GM21576 (cell line): ENCODE measurements at regions not wholly inside any gene's neighbourhood (a gene's known extent, or its start where the extent isn't known, plus 50 kb on each side); places are given as distances from the start of the nearest gene placed in this dataset.
"Not testable (repeated sequence)": the region's sequence is repeated elsewhere in the genome, so short reads cannot be mapped to it uniquely, and the experiment has no call there.

Source experiments
- ATAC-seq: cut with Tn5 transposase; IDR thresholded peaks from one replicate; pipeline ENCODE4 v1.9.1; 2021; ENCODE audit warnings: mild to moderate bottlenecking, moderate library complexity; ENCODE audit not compliant: unreplicated experiment

GRCh38 chr10:78424050-78424449 is 390.4 kb downstream of the RPS24 start:
- ATAC-seq = not testable (repeated sequence)

DNA sequence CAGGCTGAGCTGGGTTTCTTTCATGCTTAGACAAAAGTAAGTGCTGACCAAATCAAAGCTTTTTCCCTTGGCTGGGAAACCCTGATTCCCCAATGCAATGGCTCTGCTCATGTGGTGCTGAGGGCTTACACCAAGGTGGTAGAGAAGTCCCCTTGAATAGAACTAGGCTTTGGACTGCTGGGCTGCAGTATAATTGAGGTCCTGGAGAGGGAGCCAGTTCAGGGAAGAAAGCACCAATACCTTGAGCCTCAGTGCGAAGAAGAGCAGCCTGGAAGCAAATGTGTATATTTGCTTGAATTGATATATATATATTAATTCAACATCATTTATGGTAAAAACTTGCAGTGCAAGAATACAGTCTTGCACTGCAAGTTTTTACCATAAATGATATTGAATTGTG is 391.1 kb downstream of the RPS24 start:
- no peak for ATAC-seq

GRCh38 chr10:78426181-78426580 is 392.5 kb downstream of the RPS24 start:
- no peak for ATAC-seq

GRCh38 chr10:78427497-78428031 is 393.9 kb downstream of the RPS24 start:
- no peak for ATAC-seq

- no peak for ATAC-seq
Observed at GRCh38 chr10:78428579-78428978, 394.9 kb downstream of the RPS24 start.

GRCh38 chr10:78429984-78430383 is 396.3 kb downstream of the RPS24 start:
- no peak for ATAC-seq

DNA sequence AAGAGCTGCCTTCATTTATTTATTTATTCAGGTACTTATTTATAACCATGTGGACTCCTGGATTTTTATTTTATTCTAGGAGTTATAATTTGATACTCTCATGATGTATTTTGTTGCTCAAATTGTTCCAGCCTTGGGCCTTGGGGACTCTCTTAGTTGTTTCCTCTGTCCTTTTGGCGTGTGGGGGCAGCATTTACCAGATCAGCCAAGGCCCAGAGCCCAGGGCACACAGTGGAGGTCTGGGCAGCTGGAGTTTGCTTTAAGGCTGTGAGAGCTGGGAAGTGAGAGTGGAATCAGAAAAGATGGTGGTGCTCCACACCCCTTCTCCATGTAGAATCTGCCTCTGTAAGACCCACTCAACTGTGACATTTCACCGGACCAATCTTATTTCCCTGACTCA is 398.9 kb downstream of the RPS24 start:
- no peak for ATAC-seq

- no peak for ATAC-seq
Observed at GRCh38 chr10:78433076-78433595, 399.5 kb downstream of the RPS24 start.

GRCh38 chr10:78433766-78434535 is 400.3 kb downstream of the RPS24 start:
- no peak for ATAC-seq

GRCh38 chr10:78434886-78435285 is 401.2 kb downstream of the RPS24 start:
- no peak for ATAC-seq

DNA sequence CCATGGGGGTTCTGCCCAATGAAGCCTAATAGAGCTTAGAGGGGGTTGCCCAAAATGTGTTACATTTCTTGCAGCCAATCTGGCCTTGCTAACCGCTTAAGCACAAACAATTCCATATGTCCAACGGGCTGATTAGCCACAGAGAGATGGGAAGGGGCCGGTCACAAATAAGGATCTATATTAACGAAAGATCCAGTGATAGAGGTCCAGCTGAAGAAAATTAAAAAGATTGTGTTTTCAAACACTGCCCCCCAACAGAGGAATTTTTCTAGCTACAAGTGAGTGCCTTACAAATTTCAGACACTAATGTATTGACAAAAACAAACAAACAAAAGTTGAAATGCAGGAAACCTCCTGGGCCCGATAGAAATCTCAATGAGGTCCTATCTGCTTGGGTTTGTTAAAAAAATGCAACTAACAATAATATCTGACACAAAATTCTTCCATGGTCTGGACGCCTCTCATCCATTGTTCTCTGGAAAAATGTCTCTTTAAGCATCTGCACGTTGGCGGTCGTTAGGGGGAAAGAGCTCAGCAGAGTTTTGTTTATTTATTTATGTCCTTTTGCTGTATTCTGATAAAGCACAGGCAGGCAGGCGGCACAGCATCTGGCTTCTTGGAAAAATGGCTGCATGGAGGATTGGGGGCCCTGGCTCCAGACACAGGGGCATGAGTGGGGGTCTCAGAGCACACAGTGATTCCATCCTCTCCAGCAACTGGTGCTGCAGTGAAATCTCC is 402.0 kb downstream of the RPS24 start:
- ATAC-seq = no peak

DNA sequence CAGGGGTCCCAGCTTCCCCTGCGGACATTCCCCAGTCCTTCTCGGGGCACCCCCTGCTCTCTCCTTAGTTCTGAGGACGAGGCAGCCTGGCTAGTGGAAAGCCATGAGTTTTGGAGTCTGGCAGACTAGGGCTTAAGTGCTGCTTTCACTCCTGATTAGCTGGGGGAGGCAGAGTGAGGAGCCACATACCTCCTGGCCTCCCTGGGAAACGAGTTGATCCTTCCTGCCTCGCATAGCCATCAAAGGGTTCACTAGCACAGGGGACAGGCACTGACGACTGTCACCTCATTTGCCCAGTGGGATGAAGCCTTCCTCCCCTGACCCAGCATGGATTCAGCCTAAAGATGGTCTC is 402.5 kb downstream of the RPS24 start:
- ATAC-seq = no peak

DNA sequence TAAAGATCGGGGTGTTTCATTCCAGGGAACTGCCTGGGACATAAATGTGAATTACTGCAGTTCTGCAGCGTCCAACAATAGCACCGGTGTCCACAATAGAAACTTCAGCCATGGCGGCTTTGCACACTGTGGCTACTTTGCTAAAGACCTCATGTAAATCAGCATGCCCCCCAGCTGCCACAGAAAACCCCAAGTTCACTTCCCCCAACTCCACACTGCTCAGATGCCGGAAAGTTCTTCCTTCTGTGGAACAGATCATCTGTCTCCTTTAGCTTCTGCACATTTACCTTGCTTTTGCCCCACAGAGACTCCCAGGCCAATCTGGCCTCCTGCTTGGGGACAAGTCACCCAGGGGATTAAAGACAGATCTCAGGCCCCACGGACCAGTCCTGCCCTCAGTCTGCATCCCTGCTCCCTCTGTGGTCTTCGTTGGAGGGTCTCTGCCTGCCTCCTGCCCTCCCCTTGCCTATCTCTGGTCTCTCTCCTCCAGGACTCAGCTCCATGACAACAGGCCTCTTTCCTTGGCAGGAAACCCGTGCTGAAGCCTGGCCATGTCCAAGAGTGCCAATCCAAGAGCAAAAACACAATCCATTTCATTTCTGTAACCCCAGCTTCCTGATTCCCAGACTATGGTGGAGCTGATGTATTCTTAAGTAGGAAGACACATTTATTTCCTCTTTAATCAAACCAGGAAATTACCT is 403.2 kb downstream of the RPS24 start:
- ATAC-seq = no peak

DNA sequence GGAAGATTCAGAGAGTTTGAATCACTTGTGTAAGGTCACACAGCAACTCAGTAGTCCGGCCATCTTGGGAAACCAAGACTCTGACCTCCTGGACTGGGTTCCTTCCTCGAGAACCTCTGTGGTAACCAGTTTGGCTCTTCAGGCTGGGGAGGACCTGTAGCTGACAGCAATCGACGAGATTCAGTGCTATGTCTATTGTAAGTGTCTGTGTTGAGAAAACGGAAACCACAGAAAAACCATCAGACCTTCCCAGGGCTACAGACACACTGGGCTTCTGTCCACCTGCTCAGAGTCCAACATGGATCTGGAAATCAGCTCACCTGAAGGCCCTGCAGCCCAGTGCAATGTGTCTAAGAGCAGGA is 403.7 kb downstream of the RPS24 start:
- ATAC-seq = no peak

- ATAC-seq = no peak
Observed at GRCh38 chr10:78437998-78438906, 404.6 kb downstream of the RPS24 start.

GRCh38 chr10:78438907-78439809 is 405.5 kb downstream of the RPS24 start:
- ATAC-seq = no peak

- ATAC-seq = no peak
Observed at GRCh38 chr10:78441010-78441409, 407.3 kb downstream of the RPS24 start.

GRCh38 chr10:78441694-78442093 is 408.0 kb downstream of the RPS24 start:
- ATAC-seq = no peak

DNA sequence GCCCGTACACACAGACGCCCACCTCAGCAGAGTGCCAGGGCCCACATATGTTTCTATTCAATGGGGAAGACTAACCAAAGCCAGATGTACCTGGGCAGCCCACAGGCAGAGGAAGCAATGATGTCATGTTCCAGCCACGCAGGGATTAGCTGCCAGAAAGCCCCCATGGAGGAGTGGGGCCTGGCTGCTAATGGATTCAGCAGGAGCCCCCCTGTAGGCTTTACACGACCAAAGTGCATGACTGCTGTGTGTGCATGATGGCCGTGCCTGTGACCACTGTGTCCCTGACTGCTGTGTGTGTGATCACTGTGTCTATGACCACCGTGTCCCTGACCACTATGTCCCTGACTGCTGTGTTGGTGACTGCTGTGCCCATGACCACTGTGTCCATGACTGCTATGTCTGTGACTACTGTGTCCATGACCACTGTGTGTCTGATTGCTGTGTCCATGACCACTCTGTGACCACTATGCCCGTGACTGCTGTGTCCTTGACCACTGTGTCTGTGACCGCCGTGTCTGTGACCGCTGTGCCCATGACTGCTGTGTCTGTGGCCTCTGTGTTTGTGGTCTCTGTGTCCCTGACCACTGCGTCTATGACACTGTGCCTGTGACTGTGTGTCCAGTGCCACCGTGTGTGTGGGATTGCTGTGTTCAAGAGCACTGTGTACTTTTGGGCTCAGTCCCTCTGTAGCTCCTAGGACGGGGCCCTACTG is 409.3 kb downstream of the RPS24 start:
- ATAC-seq = no peak
